ENCODE measurements at regions not wholly inside any gene's neighbourhood (a gene's known extent, or its start where the extent isn't known, plus 50 kb on each side); places are given as distances from the start of the nearest gene placed in this dataset.
"Not testable (repeated sequence)": the region's sequence is repeated elsewhere in the genome, so short reads cannot be mapped to it uniquely, and the experiment has no call there.

DNA sequence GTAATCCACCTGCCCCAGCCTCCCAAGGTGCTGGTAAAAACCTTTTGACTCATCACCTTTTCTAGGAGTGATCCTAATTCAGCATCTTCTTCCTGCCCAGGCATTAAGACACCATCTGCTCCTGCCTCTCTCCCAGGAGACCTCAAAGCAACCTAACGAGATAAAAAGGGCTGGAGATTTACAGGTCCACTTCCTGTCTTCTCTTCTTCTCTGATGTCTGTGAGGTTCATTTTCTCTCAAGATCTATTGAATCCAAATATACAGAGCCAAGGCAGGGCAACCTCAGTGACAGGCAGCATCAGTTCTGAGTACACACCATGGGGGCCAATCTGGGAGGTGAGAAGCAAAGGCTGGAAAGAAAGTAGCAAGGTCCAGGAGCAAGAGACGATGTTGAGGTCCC is 219.4 kb downstream of the SETD4 start:
- no peak for DNase-seq

DNA sequence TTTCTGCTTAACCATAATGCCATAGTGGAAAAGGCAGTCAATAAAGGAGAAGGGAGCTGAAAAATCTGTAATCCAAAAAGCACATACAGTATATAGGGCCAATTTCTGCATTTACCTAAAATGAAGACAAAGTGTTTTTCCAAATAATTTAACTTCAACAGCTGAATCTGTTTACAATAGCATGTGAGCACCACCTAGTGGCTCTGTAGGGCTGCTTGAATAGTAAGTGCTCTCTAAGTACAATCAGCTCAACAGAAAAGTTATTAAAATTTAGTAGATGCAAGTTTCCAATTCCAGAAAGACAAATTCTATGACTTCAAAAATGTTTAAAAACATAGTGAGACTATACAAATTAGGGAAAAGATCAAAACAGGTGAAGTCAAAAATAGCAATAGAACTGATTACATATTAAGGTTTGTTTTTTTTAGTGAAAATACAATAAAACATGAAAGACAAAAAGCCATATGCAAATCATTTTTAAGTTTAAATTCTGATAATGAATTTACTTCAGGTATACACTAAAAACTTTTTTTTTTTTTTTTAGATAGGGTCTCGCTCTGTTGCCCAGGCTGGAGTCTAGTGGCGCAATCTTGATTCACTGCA is 220.0 kb downstream of the SETD4 start:
- DNase-seq: peak; percentile 34 to 42

DNA sequence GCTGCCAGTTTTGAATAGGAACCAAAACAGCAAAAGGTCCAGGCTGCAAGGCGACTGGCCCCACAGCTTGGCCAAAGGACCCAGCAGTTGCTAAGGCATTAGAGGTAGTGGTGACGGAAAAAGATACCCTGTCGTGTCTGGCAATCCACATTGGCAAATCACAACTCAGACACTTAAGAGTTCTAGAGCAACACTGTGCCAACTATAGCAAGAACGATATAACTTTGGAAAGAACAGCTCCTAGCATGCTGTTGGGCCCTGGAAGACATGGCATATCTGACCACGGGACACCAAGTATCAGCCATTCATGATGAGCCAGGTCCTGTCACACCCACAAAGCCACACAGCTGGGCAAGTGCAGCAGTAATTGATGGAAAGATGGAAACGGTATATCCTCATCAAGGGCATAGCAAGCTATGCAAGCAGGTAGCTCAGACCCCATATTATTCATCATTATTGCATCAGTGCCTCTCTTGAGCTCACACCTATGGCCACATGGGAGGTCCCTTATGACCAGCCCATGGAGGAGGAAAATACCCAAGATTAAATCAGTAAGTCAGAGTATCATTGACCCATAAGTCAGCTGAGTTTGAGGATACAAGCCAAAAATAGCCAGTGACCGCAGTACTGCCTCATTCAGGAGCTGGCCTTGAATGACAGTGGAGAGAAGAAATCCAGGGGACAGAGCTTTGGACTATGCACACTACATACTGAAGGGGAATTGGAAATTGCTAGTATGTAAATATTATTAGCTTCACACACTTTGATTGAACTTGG is 221.2 kb downstream of the SETD4 start:
- no peak for DNase-seq

DNA sequence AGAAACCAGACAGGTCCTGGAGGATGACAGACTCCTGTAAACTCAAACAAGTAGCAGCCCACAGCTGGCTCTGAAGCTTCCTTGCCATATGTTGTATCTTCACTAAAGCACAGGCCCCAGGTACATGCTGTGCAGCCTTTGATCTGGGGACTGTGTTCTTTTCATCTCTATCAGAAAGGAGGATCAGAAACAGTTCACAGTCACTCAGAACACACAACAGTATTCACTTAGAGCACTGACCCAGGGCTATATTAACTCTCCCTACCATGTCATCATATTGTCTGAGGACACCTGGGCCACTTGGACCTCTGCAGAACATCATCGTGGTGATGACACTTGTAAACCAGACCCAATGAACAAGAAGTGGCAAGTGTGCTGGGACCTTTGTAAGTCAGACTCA is 222.0 kb downstream of the SETD4 start:
- DNase-seq: no peak

DNA sequence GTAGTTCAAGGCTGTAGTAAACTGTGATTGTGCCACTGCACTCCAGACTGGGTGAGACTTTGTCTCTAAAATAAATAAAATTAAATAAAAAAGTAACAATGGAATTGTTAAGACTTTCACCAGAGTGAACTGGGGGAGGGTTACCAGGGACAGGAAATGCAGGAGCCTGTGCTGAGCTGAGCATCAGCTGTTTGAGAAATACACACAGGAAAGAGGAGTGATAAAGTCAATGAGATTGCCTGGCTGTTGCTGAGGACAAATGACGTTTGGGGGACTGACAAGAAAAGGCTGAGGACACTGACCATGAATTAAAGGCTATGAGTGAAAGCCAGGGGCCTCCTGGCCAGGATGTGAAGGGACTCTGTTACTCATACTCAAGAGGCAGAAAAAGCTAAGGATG is 226.3 kb downstream of the SETD4 start:
- no peak for DNase-seq

DNA sequence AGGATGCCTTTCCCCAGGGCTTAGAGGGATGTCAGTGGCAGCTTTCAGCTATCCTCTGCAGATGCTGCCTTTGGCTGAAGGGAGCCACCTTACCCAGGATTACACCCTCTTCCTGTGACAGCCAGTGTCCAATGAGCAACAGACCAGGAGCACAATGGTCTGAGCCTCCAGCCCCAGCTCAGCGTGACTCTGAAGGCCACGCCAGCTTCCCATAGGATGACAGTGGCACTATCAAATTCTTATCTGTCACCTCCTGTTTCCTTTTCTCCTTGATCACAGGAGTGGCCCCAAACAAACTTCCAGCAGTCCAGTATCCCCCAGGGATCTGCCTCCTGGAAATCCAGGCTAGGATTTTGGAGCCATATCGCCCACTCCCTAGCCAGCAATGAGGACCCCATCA is 226.9 kb downstream of the SETD4 start:
- DNase-seq: no peak

DNA sequence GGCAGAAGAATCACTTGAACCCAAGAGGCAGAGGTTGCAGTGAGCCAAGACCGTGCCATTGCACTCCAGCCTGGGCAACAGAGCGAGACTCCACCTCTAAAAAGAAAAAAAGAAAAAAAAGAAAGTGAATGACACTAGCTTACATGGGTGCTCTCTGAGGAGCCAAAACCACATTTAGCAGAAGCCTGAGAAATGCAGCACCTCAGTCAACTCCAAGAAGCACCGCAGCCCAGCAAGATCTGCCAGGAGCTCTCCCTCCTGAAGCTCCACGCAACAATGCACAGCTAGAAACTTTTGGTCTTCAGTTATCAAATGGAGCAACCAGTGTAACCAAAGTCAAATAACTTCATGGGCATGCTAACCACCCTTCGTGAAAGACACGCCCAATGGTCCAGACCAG is 229.1 kb downstream of the SETD4 start:
- no peak for DNase-seq

DNA sequence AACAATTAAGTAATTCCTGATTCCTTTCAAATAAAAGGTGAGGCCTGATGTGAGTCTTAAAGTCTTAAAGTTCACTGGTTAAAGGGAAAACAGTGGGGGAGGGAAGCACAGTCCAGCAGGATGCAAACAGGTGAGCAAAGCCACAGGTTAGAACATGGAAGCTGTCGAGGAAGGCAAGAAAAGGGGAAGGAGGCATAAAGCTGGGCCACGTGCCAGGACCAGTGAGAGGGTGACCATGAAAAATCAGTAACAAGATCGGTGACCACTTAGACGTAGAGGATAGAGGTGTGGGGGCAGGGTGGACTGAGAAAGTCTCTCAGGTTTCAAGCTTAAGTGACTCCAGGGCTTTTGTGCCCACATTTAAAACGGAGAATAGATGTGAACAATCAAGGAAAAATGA is 231.3 kb downstream of the SETD4 start:
- no peak for DNase-seq

DNA sequence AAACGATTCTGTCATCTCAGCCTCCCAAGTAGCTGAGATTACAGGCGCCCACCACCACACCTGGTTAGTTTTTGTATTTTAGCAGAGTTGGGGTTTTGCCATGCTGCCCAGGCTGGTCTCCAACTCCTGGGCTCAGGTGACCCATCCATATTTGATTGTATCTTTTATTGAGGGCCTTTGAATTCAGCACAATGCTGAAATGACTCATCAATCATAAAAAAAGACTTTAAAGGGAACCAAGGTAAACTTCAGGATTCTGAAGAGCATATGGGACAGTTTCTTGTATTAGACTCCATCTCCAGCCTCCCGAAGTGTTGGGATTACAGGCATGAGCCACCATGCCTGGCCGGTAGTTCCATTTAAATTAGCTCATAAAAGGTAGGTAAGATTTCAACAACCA is 232.2 kb downstream of the SETD4 start:
- no peak for DNase-seq

DNA sequence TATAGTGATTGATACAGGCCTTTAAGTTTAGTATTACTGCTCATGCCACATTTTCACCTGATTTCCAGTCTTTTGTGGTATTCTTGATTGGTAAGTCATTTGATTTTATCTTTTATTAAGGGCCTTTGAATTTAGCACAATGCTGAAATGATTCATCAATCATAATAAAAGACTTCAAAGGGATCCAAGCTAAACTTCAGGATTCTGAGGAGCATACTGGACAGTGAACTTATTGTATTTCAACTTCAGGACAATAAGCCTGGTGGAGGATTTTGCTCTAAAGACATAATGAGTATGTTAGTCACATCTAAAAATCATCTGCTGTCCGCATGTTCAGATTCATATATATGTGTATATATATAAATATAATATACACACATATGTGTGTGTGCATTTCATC is 233.3 kb downstream of the SETD4 start:
- no peak for DNase-seq

DNA sequence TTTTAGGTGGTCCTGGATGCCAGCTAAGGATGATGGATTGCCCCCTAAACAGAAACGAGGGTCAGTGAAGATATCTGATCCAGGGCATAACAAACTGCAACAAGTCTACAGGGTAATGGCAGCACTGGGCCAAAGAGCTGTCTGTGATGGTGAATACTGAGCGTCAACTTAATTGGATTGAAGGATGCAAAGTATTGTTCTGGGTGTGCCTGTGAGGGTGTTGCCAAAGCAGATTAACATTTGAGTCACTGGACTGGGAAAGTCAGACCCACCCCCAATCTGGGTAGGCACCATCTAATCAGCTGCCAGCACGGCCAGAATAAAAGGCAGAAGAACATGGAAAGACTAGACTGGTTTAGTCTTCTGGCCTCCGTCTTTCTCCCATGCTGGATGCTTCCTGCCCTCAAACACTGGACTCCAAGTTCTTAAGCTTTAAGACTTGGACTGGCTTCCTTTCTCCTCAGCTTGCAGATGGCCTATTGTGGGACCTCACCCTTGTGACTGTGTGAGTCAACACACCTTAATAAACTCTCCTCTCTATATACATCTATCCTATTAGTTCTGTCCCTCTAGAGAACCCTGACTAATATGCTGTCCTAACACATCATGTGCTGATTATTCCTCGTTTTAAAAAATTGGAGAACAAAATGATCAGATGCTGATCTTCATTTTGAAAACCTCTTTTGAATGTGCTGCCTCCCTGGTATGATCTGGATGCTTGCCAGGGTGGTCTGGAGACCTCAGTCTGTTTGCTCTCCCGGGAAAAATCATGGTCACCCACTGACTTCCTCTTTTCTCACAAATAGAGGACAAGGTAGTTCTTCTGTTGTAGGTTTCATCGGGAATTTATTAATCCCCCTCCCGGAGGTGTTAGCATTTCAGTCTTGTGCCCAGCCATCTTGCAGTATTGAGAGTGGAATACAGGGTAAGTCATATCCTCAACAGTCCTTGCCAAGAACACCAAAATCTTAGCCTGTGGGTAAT is 234.7 kb downstream of the SETD4 start:
- DNase-seq: no peak

DNA sequence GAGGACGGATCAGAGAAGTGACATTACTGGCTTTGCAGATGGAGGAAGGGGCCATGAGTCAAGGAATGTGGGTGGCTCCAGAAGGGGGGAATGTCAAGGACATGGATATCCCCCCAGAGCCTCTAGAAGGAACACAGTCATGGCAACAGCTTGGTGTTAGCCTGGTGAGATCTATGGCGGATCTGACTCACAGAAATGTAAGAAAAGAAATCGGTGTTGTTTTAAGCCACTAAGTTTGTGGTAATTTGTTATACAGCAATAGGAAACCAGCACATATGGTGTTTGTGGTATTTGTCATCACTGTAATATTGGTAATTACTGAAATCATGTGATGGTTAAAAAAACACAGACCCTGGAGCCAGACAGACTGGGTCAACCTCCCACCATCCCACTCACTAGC is 236.2 kb downstream of the SETD4 start:
- DNase-seq: no peak

DNA sequence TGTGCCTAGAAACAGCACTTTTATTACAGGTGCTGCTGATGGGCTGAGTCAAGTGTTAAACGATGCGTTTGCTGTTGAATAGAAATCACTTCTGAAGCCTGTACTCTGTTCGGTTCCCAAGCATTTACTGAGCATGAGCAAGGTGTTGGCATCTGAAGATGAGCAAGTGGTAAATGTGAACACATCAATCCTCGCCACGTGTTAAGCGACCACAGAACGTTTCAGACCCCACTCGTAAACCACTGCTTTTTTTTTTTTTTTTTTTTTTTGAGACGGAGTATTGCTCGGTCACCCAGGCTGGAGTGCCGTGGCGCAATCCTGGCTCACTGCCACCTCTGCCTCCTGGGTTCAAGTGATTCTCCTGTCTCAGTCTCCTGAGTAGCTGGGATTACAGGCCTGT is 241.2 kb downstream of the SETD4 start:
- no peak for DNase-seq

DNA sequence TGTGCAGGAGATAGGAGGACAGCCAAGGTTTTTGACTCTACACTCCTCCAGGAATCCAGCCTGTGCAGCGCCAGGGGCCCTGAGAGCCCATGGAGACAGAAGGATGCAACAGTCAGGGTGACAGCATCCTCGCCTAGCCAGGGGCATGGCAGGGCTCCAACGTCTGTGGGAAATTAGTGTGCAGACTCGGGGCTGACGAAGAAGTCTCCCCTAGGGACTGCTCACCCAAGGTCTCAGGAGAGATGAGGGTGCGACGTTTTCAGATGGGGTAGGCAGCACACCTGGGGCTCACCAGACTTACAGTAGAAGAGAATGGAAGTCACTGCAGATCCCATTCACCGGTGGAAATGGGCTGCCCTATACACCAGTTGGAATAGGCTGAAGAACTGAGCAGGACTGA is 241.7 kb downstream of the SETD4 start:
- no peak for DNase-seq

DNA sequence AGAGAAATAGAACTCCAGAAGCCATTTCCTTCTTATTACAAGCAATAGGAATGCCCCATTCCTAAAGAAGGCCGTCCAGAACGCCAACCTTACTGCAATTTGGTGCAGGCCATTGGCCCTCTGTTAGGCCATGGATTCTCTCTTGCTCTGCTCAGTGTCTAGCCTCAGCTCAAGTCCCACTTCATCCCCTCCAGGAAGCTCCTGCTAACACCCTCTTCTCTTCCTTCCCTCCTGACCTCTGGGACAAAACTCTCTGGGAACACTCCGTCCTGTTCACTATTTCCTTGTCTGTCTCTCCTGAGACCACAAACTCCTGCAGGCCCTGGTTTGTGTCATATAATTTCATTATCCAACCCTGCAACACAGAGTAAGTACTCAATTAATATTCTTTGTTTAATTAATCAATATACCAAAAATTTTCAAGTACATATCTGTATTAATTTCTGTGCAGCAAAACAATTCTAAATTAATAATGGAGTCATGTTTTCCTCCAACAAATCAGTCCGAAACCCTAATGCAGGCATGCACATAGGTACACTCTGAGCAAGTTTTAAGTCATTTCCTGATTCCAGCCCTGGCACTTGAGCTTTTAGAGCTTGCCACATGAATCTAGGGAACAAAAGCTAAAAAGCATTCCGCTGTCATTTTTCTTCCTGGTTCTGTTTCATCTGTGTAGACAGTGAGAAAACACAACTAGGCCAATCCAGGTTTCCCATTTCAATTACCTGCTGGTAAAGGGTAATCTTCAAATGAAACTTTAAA is 245.3 kb downstream of the SETD4 start:
- no peak for DNase-seq

DNA sequence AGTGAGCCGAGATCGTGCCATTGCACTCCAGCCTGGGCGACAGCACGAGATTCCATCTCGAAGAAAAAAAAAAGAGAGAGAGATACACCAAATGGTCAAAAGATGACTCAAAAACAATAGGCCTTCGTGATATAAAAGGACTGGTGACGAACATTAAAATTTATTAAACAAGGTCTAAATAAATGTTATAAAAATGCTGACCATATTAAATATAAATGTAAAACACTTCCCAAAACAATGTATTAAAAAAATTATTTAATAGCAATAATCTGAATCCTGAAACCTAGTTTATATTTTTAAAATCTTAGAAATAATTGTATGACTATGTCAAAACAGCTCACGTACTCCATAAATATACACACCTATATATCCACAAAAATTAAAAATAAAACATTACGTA is 247.6 kb downstream of the SETD4 start:
- no peak for DNase-seq

DNA sequence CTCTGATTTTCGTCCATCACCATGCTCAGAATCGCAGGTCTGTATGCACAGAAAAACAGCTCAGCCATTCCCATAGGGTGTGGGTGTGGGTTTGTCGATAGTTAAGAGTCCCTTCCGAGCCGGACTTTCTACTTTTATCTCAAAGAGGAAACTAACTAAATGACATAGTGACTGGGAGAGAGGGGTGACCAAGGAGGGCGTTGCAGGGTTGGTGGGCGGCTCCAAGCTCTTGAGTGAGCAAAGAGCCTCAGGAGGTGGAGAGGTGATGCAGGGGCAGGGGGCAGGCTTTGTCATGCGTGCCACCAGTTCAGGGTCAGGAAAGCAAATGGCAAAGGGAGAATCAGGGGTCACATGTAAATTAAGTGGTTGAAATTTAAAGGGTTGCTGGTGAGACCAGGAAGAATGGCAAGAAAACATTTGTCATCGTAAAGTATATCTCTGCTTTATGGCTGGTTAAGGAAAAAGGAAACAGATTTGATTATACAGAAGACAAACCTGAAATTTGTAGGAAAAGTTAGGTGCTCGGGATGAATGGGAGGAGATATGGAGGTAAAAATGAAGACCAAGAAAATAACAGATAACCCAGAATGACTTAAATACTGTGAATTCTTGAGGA is 249.0 kb downstream of the SETD4 start:
- no peak for DNase-seq

DNA sequence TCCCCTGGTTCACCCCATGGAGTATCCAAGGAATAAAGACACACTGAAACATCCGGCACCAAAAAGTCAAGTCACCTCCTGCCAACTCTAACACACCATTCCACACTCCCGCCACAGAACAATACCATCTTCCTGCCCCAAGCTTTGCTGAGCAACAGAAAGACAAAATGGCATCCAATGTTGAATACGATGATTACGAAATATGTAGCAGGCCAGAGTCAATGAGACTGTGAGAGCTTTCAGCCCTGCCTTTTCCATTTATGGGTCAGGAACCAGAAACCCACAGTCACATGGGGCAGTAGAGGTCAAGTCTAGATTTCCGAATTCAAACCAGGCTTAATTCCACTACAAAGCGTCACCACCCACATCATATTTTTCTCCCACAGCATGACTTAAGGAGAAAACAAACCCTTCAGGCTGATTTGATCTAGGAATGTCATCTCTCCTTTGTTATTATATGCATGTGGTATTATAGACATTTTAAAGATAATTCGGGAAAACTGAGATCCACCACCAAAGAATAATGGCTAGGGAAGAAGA is 249.8 kb downstream of the SETD4 start:
- DNase-seq: no peak

DNA sequence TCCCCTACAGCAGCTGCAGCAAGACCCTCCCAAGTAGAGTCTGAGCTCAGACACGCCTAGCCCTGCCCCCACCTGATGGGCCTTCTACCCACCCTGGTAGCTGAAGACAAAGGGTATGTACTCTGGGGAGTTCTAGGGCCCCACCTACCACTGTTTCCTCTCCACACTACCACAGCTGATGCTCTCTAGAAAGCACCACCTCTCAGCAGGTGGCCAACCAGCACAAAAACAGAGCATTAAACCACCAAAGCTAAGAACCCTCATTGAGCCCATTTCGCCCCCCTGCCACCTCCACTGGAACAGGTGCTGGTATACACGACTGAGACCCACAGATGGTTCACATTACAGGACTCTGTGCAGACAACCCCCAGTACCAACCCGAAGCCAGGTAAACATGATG is 258.9 kb downstream of the SETD4 start:
- no peak for DNase-seq

DNA sequence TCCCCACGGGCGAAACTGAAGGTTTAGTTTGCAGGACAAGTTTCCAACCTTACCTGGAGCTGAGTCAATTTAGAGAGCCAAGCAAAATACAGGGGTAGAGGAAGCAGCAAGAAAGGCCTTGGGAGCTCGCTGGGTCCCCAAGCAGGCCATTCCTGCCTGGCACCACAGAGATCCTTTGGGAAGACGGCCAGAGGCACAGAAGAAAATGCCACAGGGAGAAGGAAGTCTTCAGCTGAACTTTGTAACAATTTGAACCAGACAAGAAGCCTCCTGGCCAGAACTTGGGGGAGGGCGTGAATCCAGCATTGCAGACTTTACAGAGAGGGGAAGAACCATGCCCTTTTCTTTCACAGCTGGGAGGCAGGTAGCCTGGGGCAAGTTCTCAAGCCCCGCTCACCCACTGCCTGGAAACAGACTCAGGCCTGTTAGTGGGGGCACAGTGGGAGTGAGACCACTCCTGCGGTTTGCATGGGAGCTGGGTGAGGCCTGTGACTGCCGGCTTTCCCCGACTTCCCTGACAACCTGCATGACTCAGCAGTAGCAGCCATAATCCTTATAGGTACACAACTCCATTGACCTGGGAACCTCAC is 259.4 kb downstream of the SETD4 start:
- not testable (repeated sequence) for DNase-seq

DNA sequence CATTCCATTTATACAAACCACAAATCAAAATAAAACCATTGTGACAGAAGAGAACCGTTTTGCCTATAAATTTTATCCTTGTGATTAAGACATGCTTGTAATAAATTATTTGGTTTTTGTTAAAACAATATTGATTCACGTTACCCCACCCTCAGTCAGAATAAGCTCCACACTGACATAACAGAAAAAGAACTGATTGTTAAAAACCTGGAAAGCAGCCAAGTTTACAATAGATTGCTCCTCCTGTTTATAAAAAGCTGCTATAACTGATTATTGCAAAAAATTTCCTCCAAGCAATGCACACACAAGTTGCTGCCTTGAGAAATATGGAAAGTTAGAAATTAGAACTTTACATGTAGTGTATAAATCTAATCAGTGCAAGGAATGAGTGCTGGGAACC is 263.5 kb downstream of the SETD4 start:
- no peak for DNase-seq

DNA sequence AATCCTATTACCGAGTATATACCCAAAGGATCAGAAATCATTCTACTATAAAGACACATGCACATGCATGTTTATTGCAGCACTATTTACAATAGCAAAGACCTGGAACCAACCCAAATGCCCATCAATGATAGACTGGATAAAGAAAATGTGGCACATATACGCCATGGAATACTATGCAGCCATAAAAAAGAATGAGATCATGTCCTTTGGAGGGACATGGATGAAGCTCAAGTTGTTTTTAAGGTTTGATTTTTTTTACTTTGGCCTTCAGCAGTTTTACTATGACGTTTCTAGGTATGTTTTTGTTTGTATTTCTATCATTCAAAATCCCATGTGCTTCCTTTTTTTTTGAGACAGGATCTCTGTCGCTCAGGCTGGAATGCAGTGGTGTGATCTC is 265.8 kb downstream of the SETD4 start:
- DNase-seq: not testable (repeated sequence)
